Upper lobe of left lung (tissue), 4 donors: ENCODE measurements at regions not wholly inside any gene's neighbourhood (a gene's known extent, or its start where the extent isn't known, plus 50 kb on each side); places are given as distances from the start of the nearest gene placed in this dataset.
"Not testable (repeated sequence)": the region's sequence is repeated elsewhere in the genome, so short reads cannot be mapped to it uniquely, and the experiment has no call there.

Source experiments
- CTCF ChIP-seq, 6 experiments: fragments of 450-650 bp in 4 of 6; fragments of 200-600 bp in 2 of 6; sonication (generic) in 2 of 6; IDR thresholded peaks; one replicate each; pipeline ENCODE4 v1.5.1; 2016 to 2019; ENCODE audit warnings: antibody characterized with exemption in 6 of 6
- POLR2AphosphoS5 ChIP-seq, 2 donors: sonication (generic); formaldehyde crosslinking; IDR thresholded peaks; one replicate each; pipeline ENCODE4 v1.5.1; 2017; ENCODE audit warnings: antibody characterized with exemption in 2 of 2

GRCh38 chr3:75241226-75241962 is 422.7 kb upstream of the FRG2C start:
- TF ChIP-seq CTCF, POLR2AphosphoS5 (IDR thresholded peaks at IDR 0.05): not testable (repeated sequence)
